CD4-positive, alpha-beta T cell treated with Interleukin-15 for 4 hours (primary cell): ENCODE measurements at regions not wholly inside any gene's neighbourhood (a gene's known extent, or its start where the extent isn't known, plus 50 kb on each side); places are given as distances from the start of the nearest gene placed in this dataset.
"Not testable (repeated sequence)": the region's sequence is repeated elsewhere in the genome, so short reads cannot be mapped to it uniquely, and the experiment has no call there.

Source experiments
- DNase-seq: peaks from one replicate; pipeline ENCODE4 v3.0.0-alpha.2; 2020; ENCODE audit warnings: low spot score

- no peak for DNase-seq
Measured at GRCh38 chr20:12824328-12825225, 184.2 kb upstream of the SPTLC3 start.

GRCh38 chr20:12825226-12825595, 183.6 kb upstream of the SPTLC3 start:
- no peak for DNase-seq

GRCh38 chr20:12827816-12828385, 180.9 kb upstream of the SPTLC3 start:
- DNase-seq, result no peak

GRCh38 chr20:12829170-12829569, 179.6 kb upstream of the SPTLC3 start:
- no peak for DNase-seq

GRCh38 chr20:12833861-12834260, 174.9 kb upstream of the SPTLC3 start:
- no peak for DNase-seq

- no peak for DNase-seq
Measured at GRCh38 chr20:12835999-12836398, 172.8 kb upstream of the SPTLC3 start.

GRCh38 chr20:12837646-12838045, 171.1 kb upstream of the SPTLC3 start:
- no peak for DNase-seq

GRCh38 chr20:12838261-12838866, 170.4 kb upstream of the SPTLC3 start:
- DNase-seq, result no peak

GRCh38 chr20:12847872-12848271, 160.9 kb upstream of the SPTLC3 start:
- DNase-seq, result no peak

- no peak for DNase-seq
Measured at GRCh38 chr20:12849225-12849910, 159.4 kb upstream of the SPTLC3 start.

GRCh38 chr20:12857643-12858042, 151.1 kb upstream of the SPTLC3 start:
- not testable (repeated sequence) for DNase-seq

GRCh38 chr20:12860619-12861247, 148.0 kb upstream of the SPTLC3 start:
- no peak for DNase-seq

- no peak for DNase-seq
Measured at GRCh38 chr20:12869669-12870068, 139.1 kb upstream of the SPTLC3 start.

GRCh38 chr20:12870588-12870987, 138.2 kb upstream of the SPTLC3 start:
- no peak for DNase-seq

- DNase-seq, result no peak
Measured at GRCh38 chr20:12874933-12875332, 133.8 kb upstream of the SPTLC3 start.

- no peak for DNase-seq
Measured at GRCh38 chr20:12875510-12875909, 133.3 kb upstream of the SPTLC3 start.

GRCh38 chr20:12882832-12883506, 125.8 kb upstream of the SPTLC3 start:
- no peak for DNase-seq

GRCh38 chr20:12883507-12883885, 125.3 kb upstream of the SPTLC3 start:
- no peak for DNase-seq

- DNase-seq, result no peak
Measured at GRCh38 chr20:12886618-12887363, 122.0 kb upstream of the SPTLC3 start.

GRCh38 chr20:12891643-12892042, 117.1 kb upstream of the SPTLC3 start:
- DNase-seq, result no peak

GRCh38 chr20:12893019-12893418, 115.8 kb upstream of the SPTLC3 start:
- DNase-seq, result no peak
